Frontal cortex (tissue), 3 donors: ENCODE measurements at regions not wholly inside any gene's neighbourhood (a gene's known extent, or its start where the extent isn't known, plus 50 kb on each side); places are given as distances from the start of the nearest gene placed in this dataset.

ENCODE experiments used
- DNase-seq, 2 donors: peaks; one replicate each; pipeline ENCODE4 v3.0.0; 2012; ENCODE audit warnings: low spot score in 2 of 2
- FAIRE-seq: peaks from 2 replicates; lab custom pipeline; 2012; peaks lifted over from hg19 to GRCh38; lab: Jason Lieb, UNC
- donor health status: control.
- donor health status: control.
- donor health status: control.

GRCh38 chr15:62612183-62612733 is 430.3 kb upstream of the TPM1 start:
- no peak for DNase-seq
- no peak for FAIRE-seq

GRCh38 chr15:62612771-62613170 is 429.8 kb upstream of the TPM1 start:
- DNase-seq: no peak
- no peak for FAIRE-seq

DNA sequence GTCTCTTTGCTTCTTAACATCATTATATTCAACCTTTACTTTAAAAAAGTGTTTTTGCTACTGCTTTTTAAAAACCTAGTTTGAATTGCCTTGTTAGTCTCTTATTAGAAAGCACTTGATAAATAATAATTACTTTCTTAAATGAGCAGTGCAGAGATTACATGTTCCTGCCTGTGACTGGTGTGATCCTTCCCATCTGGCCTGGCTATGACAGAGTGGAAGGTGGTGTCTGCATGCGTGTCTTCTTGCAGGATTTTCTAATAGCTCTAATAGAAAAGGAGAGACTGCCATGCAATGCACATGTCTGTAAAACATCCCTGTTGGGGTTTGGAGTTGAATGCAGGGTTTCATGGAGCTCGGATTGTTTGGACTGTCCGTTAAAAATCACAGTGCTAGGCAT is 425.8 kb upstream of the TPM1 start:
- FAIRE-seq (no peak), DNase-seq (no peak)

DNA sequence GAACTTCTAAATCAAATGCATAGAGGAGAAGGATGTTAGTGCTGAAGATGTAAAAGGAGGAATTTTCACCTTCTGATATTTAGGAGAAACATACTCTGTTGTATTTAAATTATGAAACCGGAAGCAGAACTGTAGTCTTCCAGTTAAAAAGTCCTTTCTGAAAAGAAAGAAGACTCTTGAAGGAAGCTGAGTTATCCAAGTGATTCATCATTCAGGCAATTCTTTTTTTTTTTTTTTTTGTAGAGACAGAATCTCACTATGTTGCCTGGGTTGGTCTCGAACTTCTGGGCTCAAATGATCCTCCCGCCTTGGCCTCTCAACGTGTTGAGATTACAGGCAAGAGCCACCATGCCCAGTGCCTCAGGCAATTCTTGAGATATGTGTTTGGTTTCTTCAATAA is 424.8 kb upstream of the TPM1 start:
- no peak for FAIRE-seq
- DNase-seq: no peak

DNA sequence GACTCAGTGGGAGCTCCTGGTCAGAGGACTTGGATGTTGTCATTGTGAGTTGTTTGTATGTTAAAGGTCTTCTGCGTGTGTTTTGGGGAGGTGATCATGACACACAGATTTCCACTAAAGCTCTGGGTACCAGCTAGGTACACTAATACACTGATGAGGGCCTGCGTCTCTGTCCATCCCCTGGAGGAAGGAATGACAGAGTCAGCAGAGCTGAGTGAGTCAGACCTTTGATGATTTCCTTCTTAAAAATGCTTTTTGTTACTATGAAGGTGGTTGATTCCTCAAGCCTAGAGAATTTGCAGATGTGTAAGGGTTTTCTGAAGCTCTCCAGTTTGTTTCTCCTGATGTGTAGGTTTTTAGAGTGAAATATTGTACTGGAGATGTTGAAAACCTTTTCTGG is 424.1 kb upstream of the TPM1 start:
- FAIRE-seq: no peak

DNA sequence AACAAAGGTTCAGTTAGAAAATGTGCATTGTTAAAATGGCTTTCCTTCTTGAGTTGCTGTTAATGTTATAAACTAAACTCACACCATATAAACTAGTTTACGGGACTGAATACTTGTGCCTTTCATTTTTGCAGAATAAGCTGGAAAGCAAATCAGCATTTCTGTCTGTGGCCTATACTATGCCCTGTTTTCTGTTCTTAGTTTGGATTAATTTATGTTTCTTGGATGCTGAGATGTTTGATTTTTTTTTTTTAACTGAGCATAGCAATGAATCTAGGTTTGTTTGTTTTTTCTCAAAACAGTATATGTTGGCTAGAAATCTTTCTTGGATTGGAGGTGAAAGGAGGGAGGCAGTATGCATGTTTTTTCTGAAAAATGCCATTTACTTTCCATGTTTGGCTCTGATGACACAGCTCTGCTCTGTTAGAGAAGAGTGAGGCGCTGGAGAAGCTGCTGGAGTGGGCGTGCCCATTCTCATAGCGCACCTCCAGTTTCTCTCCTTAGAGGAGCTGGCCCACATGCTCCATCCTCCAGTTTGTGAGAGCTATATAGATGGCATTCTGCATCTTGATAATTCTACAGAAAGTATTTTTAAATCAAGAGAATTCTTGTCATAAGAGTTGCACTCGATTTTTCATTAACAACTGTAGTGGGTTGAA is 423.6 kb upstream of the TPM1 start:
- DNase-seq (no peak), FAIRE-seq (no peak)

More for the DNA sequence above, 424.1 kb upstream of the TPM1 start:
- no peak for DNase-seq

GRCh38 chr15:62619526-62619925 is 423.0 kb upstream of the TPM1 start:
- FAIRE-seq (no peak), DNase-seq (no peak)

DNA sequence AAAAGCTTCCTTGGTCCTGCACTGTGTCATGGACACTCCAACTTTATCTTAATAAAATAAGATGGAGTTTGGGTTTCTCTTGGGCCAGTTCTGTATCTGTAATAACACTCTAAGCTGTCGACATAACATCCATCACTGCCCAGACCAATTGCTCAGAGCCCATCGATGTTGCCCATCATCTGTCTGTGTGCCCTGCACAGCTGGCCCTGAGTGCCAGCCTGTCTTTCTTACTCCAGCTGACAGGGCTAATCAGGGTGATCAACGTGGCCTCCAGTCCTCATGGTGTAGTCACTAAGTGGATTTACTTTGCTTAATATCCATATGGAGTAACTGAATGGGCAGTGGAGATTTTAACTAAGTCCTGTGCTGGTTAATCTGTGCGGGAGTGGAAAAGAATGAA is 419.8 kb upstream of the TPM1 start:
- FAIRE-seq (no peak), DNase-seq (no peak)

GRCh38 chr15:62624547-62625378 is 417.8 kb upstream of the TPM1 start:
- FAIRE-seq: no peak

GRCh38 chr15:62625429-62626033 is 417.0 kb upstream of the TPM1 start:
- DNase-seq (no peak), FAIRE-seq (no peak)

More at GRCh38 chr15:62624547-62625378, 417.8 kb upstream of the TPM1 start:
- DNase-seq: no peak

GRCh38 chr15:62626903-62627302 is 415.6 kb upstream of the TPM1 start:
- FAIRE-seq: no peak
- no peak for DNase-seq

DNA sequence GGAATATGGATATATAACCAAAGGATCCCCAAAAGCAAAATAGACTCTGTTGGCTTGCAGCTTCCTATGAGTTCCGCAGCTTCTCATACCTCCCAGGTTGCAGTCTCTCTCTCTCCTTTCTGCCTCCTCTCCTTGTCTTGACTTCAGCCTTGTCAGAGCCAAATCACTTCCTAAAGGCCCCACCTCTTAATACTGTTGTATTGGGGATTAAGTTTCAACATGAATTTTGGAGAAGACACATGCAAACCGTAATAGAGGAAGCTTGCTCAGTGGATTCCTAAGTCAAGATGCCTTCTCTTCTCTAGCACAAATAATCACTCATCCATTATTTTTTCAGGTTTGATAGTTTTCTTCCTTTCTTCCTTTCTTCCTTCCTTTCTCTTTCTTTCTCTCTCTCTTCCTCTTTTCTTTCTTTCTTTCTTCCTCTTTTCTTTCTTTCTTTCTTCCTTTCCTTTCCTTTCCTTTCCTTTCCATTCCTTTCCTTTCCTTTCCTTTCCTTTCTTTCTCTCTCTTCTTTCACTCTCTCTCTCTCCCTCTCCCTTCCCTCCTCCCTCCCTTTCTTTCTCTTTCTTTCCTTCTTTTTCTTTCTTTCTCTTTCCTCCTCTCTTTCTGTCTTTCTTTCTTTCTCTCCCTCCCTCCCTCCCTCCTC is 411.3 kb upstream of the TPM1 start:
- DNase-seq: no peak
- no peak for FAIRE-seq

GRCh38 chr15:62636823-62637573 is 405.5 kb upstream of the TPM1 start:
- DNase-seq: no peak
- no peak for FAIRE-seq

DNA sequence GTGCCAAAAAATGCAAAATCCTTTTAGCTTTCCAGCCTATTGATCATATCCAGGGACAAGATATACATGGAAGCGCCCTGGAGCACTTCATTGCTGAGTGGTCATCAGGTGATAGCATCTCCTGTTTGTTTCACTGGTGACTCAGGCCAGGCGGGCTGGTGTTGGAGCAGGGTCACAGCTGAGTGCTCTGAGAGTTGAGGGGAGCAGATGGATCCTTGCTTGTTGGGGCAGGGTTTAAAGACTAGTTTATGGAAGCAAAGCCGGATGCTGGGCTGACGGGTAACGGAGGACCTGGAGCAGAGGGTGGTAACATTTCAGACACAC is 405.0 kb upstream of the TPM1 start:
- FAIRE-seq (no peak), DNase-seq (no peak)

GRCh38 chr15:62637950-62638619 is 404.5 kb upstream of the TPM1 start:
- FAIRE-seq (no peak), DNase-seq (no peak)

- FAIRE-seq (no peak), DNase-seq (no peak)
These were observed 403.1 kb upstream of the TPM1 start for GRCh38 chr15:62639432-62639831.

DNA sequence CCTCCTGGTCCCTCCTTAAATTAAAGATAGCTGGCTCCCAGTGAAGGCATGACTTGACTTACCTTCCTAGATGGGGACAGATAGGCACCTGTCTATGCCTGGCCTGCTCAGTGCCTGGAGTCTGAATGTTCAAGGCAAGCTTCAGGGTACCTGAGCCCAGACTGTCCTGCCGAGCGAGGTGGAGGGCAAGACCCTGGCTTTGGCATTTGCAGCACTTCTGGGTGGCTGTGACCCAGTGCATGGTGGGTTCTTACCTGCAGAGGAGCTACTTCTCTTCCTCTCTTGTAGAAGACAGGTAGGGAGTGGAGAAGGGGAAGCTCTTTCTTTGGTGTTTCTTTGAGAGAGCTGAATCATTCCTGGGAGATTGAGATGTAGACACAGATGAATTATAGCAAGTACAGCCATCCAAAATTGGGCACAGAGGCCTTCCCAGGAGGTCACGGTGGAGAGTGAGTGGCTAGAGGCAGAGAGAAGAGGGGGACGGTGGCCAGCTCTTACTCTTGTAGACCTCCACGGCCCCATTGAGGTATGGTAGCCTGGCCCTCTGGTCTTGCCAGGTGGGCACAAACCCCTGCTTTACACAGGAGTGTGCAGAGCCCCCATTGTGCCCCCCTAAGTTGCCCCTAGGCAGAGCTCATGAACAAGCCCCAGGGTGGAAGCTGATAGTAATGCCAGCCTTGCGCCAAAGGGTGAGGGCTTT is 402.5 kb upstream of the TPM1 start:
- no peak for DNase-seq
- FAIRE-seq: no peak

GRCh38 chr15:62641825-62642224 is 400.7 kb upstream of the TPM1 start:
- FAIRE-seq (no peak), DNase-seq (no peak)

GRCh38 chr15:62643572-62643971 is 399.0 kb upstream of the TPM1 start:
- FAIRE-seq (no peak), DNase-seq (no peak)
